ENCODE measurements at regions not wholly inside any gene's neighbourhood (a gene's known extent, or its start where the extent isn't known, plus 50 kb on each side); places are given as distances from the start of the nearest gene placed in this dataset.
A peak's percentile ranks its signal among the peaks of the same experiment; 100 is the strongest.

DNA sequence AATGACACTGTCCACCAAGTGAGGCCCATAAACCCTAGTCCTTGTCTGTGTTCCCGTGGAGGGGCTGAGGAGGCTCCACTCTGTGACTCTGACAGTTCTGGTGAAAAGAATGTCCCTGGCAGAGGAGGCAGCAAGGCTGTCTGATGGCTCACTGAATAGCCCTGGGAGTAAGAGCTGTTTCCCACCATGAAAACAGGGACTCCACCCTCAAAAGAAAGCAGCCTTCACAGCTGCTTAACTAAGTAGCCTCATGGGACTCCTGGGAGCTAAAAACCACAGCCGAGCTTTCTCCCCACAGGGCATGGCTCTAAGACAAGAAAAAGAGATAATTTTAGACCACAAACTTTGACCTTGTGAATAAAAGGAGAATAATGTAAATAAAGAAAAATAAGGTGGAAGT is 135.1 kb upstream of the FRY start:
- peak; percentile 13 for DNase-seq (ENCODE audit: low read depth, low spot score)

GRCh38 chr13:31898378-31899071 is 133.0 kb upstream of the FRY start:
- no peak for DNase-seq (ENCODE audit: low read depth, low spot score)

- DNase-seq (ENCODE audit: low read depth, low spot score): no peak
Measured at GRCh38 chr13:31901985-31902384, 129.6 kb upstream of the FRY start.

GRCh38 chr13:31903111-31903815 is 128.3 kb upstream of the FRY start:
- no peak for DNase-seq (ENCODE audit: low read depth, low spot score)

- no peak for DNase-seq (ENCODE audit: low read depth, low spot score)
Measured at GRCh38 chr13:31904941-31905824, 126.4 kb upstream of the FRY start.

DNA sequence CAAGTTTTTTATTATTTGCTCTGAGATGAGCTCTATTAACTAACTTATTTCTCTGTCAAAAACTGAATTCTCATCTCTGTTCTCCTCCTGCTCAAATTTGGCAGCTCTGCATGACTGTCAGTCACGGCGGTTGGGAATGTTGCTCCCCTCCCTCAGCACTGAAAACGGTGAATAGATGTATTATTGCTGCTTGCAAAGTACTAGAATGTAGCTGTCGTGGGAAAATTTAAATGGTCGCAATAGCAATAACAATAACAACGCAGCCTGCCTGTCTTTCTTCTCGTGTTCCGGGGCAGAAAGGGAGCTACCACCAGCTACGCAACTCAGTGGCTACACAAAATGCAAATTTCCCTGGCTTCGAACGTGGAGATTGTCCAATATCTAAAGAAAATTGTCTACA is 125.6 kb upstream of the FRY start:
- DNase-seq (ENCODE audit: low read depth, low spot score): no peak

- DNase-seq (ENCODE audit: low read depth, low spot score): no peak
Measured at GRCh38 chr13:31908696-31909411, 122.7 kb upstream of the FRY start.

DNA sequence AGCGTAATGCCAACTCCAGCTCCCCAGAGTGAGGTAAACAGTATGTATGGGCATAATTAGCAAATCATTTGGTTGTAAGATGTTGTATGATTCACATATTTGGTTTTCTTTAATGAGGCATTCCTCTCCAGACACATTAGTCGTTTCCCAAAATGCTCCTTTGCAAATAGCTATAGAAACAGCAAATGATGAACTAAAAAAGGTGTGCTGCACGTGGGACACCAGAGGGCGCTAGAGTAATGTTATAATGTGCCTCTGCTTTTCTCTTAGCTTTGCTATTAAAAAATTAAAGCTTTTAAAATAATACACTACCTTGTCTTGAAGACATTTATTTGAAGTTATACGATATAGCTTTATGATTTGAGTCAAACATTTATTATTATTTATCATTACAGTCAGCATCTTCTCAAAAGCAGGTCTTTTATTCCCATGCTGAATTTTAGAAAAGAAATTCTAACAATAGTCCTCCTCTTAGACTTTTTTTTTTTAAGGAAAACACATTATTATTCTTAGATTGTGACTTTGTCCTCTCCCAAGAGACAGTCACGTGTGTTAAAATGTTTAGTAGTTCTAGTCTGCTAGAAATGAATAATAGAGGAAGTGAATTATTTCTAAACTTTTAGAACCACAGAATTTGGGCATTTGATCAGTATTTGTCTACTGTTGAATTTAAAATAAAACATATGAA is 121.6 kb upstream of the FRY start:
- DNase-seq (ENCODE audit: low read depth, low spot score): no peak

- no peak for DNase-seq (ENCODE audit: low read depth, low spot score)
Measured at GRCh38 chr13:31910633-31911032, 120.9 kb upstream of the FRY start.

- no peak for DNase-seq (ENCODE audit: low read depth, low spot score)
Measured at GRCh38 chr13:31912647-31913401, 118.8 kb upstream of the FRY start.

- DNase-seq (ENCODE audit: low read depth, low spot score): no peak
Measured at GRCh38 chr13:31913459-31913858, 118.1 kb upstream of the FRY start.

- DNase-seq (ENCODE audit: low read depth, low spot score): no peak
Measured at GRCh38 chr13:31914843-31915242, 116.7 kb upstream of the FRY start.

GRCh38 chr13:31918707-31919106 is 112.9 kb upstream of the FRY start:
- no peak for DNase-seq (ENCODE audit: low read depth, low spot score)

DNA sequence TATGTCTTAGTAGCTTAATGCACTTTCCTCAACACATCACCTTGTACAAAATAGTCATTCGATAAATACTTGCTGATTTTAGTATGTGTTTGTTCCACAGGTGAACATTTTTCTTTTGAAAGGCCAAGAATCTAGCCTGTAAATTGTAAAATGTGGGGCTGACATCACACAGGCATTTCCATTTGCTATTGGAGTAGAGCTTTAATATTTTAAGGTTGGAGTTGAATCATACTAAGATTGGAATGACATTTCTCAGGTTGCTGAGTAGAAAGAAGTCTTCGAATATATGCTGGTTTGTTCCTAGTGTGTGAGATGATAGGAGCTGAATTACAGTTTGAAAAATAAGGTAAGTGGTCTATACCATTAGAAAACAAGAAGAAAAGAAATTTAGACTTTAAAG is 112.3 kb upstream of the FRY start:
- DNase-seq (ENCODE audit: low read depth, low spot score): no peak

DNA sequence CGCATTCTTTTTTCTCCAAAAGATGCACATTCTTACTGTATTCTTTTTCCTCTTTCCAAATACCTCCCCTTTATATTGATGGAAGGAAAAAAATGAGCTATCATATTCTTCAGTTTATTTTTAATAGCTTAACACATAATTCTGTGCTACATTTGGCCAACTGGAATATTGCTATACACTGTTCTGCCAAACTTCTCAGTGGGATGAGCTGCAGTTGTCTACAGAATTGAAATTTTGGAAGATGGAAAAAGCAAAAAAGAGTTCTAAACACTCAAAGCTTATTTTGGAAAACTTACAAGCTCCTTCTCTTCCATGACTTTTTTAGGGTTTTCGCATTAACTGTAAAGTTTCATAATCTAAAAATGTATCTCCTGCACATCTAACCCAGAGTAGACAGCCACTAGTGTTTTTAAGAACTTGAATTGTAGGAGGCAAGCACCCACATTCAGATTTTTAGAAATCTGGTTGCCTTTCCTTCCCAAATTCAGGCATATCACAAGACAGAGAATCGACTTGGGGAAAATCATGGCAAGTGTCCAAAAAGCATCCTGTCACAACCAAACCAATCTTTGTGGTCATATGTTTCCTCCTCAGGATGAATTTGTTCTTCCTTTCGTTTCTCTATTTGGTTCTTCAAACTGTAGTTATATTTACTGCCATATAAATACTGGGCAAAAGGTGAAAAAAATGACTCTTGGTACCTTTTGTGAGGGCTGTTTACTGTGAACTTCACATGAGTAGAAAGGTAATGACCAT is 111.4 kb upstream of the FRY start:
- DNase-seq (ENCODE audit: low read depth, low spot score): no peak

DNA sequence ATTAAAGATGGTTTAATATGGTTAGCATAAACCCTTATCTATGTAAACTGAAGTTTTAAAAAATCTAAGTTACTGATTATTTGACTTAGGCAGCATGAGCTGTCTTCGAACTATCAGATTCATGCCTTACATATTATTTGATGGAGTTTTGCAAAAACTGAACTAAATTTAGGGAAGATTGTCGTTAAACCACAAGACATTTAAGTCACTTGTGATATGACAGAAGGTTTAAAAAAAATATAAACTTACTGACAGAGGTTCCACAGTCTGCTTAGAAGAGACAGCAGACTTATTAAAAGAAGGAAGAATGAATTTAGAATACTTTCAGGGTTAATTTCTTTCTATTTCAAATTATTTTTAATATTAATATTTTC is 110.9 kb upstream of the FRY start:
- DNase-seq (ENCODE audit: low read depth, low spot score): no peak

DNA sequence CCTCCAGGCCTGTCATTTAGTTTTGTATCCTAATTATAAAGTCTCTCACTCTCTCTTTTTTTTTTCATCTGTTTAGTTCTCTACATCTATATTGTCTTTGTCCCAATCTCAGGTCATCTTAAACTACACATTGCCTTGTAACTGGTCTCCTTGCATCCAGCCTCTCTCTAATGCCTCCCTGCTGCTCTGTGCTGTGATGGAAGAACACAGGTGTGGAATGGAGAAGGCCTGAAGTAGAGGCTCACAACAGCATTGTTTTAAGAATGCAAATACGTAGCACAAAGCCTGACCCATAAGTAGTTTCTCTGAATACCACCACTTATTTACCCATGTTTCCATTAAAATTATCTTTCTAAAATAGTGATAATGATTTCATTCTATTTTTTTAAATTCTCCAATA is 108.8 kb upstream of the FRY start:
- no peak for DNase-seq (ENCODE audit: low read depth, low spot score)

GRCh38 chr13:31923134-31923763 is 108.3 kb upstream of the FRY start:
- no peak for DNase-seq (ENCODE audit: low read depth, low spot score)

DNA sequence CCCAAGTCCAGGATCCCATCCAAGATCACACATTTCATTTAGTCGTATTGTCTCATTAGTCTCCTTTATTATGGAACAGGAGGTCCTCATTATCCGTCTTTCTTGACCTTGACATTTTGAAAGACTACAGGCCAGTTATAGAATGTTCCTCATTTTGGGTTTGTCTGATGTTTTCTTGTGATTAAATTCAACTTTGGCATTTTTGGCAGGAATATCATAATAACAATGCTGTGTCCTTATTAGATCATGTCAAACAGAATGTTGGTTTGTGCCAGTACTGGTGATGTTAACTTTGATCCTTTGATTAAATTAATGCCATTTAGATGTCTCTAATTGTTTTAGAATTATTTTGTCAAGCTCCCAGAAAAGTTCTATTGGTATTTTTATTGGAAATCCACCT is 106.5 kb upstream of the FRY start:
- no peak for DNase-seq (ENCODE audit: low read depth, low spot score)

Data from ELF-1 (cell line).